RKO (cell line): ENCODE measurements at regions not wholly inside any gene's neighbourhood (a gene's known extent, or its start where the extent isn't known, plus 50 kb on each side); places are given as distances from the start of the nearest gene placed in this dataset.
A peak's percentile ranks its signal among the peaks of the same experiment; 100 is the strongest.
"Not testable (repeated sequence)": the region's sequence is repeated elsewhere in the genome, so short reads cannot be mapped to it uniquely, and the experiment has no call there.

Source experiments
- DNase-seq: peaks from one replicate; pipeline ENCODE4 v3.0.0-alpha.2; 2016; ENCODE audit warnings: low spot score

DNA sequence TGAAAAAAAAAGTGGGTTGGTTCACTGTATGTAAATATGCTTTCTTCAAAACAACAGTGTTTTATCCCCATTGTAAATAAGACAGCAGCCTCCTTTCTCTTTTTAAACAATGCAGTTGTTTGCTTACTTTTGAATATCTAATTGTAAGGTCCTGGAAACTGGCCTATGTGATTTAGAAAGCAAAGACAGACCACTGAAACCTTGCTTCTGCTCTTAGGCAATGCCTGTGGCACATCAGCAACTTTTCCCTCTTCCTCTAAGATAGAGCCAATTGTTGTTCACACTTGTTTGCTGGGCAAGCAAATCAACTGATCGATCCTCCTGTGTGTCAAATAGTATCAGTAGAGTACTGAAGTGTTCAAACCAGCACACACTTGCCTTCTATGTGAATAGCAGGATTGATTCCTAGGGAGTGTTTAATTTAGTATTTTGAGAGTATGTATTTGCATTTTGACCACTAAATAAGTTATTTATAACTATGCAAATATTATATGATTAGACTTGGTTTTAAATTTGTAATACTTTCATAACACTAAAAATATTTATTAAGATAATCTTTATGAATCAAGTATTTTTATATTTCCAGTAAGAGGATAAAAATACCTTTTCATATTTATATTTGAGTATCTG, 55.4 kb upstream of the GRPR start:
- DNase-seq, result no peak

- no peak for DNase-seq
Observed at GRCh38 chrX:16063921-16064320, 59.4 kb upstream of the GRPR start.

DNA sequence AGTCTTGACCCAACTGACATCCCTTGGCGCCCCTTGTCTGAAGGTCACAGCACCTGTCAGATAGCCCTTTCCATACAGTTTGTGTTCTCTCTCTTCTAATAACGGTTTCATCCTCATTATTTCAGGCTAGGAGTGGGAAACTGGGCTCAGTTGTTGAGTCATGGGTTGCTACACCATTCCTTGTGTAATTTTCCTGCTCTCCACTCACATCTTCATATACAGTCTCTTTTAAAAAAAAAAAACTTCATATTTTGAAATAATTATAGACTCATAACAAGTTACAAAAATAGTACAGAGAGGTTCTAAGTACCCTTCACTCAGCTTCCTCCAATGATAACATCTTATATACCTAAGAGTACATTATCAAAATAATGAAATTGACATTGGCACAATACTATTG, 60.2 kb upstream of the GRPR start:
- DNase-seq, result no peak

- DNase-seq, result no peak
Observed at GRCh38 chrX:16061296-16061695, 62.1 kb upstream of the GRPR start.

- no peak for DNase-seq
Observed at GRCh38 chrX:16060252-16060651, 63.1 kb upstream of the GRPR start.

DNA sequence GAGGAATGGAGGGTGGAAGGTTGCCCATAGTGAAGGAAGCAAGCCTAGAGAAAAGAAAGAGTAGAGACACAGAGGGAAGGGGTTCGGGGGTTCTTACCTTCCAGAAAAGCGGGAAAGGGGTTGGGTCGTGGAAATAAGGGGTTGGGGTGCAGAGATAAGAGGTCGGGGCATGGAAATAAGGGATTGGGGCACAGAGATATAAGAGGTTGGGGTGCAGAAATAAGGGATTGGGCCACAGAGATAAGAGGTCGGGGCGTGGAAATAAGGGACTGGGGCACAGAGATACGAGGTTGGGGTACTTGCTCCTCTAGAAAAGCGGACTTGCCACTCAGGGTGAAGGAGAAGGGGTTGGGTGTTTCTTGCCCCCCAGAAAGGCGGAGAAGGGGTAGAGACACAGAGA, 74.2 kb upstream of the GRPR start:
- DNase-seq, result not testable (repeated sequence)

GRCh38 chrX:16042980-16043379, 80.4 kb upstream of the GRPR start:
- no peak for DNase-seq

- no peak for DNase-seq
Observed at GRCh38 chrX:16039834-16040233, 83.5 kb upstream of the GRPR start.

DNA sequence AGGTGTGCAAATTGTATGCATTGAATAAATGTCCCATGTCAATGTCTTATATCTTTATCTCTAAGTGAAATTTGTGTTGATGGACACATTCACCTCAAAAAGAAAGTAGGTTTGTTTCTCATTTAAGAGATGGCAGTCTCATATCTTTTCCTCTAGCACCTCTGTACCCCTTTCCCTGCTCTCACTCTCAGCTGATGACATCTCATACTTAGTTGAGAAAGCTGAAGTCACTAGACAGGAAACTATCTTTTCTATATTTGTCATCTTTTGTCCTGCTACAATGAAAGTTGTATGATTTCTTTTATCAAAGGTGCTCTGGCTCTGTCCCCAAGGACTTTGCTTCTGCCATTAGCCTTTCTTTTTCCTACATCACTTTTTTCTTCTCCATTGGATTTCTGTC, 84.0 kb upstream of the GRPR start:
- no peak for DNase-seq

DNA sequence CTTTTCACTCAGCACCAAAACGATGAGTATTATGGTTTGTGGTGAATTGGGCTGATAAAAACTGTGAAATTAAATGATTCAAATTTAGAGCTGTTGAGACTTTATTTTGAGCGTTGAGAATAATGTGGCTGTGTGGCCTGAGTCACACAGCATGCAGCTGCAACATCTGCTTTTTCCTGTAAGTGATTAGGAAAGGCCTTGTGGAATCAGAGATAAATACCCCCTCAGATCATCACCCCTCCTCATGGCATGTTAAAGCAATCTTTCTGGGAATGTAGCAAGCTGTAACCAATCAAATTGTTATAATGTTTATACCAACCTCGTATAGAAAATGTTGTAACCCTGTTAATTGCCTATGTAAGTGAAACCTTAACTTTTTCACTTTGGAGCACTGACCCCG, 90.0 kb upstream of the GRPR start:
- no peak for DNase-seq

GRCh38 chrX:16028576-16028975, 94.8 kb upstream of the GRPR start:
- no peak for DNase-seq

- DNase-seq, result peak; percentile 53
Observed at GRCh38 chrX:16023790-16024734, 99.3 kb upstream of the GRPR start.

DNA sequence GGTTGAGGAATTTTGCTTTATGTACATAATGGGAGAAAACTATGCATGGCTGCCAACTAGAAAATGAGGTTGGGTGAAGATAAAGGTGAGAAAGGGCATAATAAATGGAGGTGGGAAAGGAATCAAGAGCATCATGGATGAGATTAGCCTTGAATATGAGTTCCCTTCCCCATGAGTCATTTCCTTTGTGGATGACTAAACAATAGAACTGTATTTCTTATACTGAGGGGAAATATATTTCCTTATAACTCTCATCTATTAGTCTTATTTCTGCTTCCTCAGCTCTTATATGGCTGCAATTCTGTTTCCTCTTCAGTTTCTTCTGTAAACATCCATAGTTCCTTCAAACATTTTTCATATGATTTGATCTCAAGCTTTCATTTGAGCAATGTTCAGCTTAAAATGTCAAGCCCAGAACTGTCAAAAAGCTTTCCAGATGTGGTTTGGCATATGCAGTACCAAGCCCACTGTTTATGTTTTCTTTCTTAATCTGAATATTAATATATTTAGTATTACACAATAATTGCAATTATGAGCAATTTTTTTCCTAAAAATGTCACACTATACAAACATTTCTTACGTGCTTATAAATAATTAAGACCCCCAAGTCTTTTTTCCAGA, 100.7 kb upstream of the GRPR start:
- peak; percentile 75 for DNase-seq

GRCh38 chrX:16018291-16018690, 105.1 kb upstream of the GRPR start:
- no peak for DNase-seq

- no peak for DNase-seq
Observed at GRCh38 chrX:16014171-16014570, 109.2 kb upstream of the GRPR start.

DNA sequence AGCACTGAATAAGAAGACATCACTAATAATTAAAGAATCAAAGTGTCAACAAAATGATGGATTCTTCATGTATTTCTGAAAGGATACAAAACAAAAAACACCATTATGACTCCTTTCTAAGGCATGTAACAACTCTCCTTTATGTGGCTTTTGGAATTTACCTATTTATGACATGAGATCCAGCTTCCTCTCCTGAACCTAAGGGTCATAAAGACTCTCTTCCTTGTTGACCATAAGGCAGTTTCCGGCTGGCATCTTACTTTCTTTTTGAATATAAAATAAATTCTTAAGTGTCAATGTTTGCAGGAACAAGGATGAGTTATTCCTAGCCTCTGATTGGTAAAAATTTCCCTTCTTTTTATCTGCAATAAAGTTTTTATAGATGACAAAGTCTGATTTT, 111.1 kb upstream of the GRPR start:
- DNase-seq, result no peak

DNA sequence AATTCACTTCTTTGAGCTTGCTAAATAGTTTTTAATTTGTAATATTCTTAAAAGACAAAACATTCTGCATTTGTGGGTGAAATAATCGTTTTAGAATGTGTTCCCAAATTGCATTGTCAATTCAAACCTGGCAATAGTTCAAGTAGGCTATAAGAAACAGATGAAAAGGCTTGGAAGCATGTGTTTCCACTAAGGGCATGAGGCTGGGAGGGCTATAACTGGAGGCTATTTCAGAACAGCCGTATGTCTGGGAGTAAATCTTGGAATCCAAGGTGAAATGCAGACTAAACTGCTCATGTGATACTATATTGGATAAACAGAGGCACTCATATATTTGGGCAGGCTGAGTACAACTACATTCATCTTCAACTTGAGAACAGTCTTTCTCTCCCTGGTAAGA, 117.4 kb upstream of the GRPR start:
- DNase-seq, result no peak

DNA sequence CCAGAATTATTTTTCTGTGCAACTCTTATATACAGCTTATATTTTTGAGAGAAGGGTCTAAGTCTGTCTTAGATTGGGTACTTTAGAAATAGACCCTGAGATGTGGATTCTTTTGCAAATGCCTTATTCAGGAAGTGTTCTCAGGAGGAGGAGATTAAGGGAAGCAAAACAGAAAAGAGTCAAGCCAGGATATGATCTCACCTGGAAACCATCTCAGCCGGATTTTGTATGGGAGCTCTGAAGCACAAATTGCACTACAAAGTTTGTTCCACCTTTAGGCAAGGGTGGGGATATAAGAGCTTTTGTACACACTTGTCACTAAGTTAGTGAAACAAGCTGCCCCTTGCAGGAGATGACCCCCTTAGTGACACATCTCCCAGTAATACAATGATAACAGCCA, 121.2 kb upstream of the GRPR start:
- peak; percentile 26 for DNase-seq

GRCh38 chrX:15998350-15998749, 125.0 kb upstream of the GRPR start:
- no peak for DNase-seq

DNA sequence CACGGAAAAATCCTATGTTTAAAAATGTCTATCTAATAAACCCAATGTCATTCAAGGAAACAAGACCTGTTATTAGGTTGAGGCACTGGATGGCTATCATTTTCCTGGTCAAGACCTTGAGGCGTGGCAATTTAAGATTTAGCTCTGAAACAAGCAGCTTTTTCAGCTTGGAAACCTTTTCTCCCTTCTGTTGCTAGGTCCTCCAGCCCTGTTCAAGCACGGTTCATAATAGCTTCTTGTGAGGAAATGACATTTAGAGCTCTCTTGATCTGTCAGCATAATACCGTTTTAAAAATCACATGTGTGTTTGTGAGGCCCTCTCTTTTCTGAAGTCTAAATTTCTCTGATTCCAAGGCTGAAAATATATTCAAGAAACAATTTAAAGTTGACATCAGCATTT, 133.6 kb upstream of the GRPR start:
- no peak for DNase-seq

- peak; percentile 69 for DNase-seq
Observed at GRCh38 chrX:15988661-15989603, 134.3 kb upstream of the AP1S2 start.

DNA sequence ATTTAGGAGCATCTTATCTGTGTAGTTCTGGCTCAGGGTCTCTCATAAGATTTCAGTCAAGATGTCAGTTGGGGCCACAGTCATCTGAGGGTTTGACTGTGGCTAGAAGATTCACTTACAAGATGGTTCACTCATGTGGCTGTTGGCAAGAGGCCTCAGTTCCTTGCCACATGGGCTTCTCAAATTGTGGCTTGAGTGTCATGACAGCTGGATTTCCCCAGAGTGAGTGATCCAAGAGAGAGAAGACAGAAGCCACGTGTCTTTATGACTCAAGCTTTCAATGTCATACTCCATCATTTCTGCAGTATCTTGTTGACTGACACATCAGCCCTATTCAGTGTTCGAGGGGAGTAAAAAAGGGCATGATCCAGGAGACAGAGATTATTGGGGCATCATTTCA, 131.3 kb upstream of the AP1S2 start:
- peak; percentile 61 for DNase-seq
